ENCODE measurements at regions not wholly inside any gene's neighbourhood (a gene's known extent, or its start where the extent isn't known, plus 50 kb on each side); places are given as distances from the start of the nearest gene placed in this dataset.

GRCh38 chr2:56770490-56770889, 586.7 kb downstream of the CCDC85A start:
- TF ChIP-seq EZH2 (IDR thresholded peaks at IDR 0.05; ENCODE audit: borderline replicate concordance) (no peak), EZH2phosphoT487 (IDR thresholded peaks at IDR 0.05; ENCODE audit: low read depth, severe bottlenecking, unreplicated experiment) (no peak), CTCF (IDR thresholded peaks at IDR 0.05; ENCODE audit: poor library complexity) (no peak)

Measured in hepatocyte (in vitro differentiated cells).